ENCODE measurements at regions not wholly inside any gene's neighbourhood (a gene's known extent, or its start where the extent isn't known, plus 50 kb on each side); places are given as distances from the start of the nearest gene placed in this dataset.
"Not testable (repeated sequence)": the region's sequence is repeated elsewhere in the genome, so short reads cannot be mapped to it uniquely, and the experiment has no call there.

- intact Hi-C loops (cut with micrococcal nuclease) = loop anchor here (1.0 to 10.0 kb wide), 11 partner anchors 14 to 1765 kb away; a partner anchor contains a TSS
Measured at GRCh38 chr6:27132532-27133280, 114.8 kb upstream of the PRSS16 start.

- intact Hi-C loops (cut with micrococcal nuclease) = loop anchor here (1.0 to 10.0 kb wide), 7 partner anchors 13 to 1764 kb away; a partner anchor contains a TSS
Measured at GRCh38 chr6:27133281-27134227, 113.9 kb upstream of the PRSS16 start.

- intact Hi-C loops (cut with micrococcal nuclease) = loop anchor here (10.0 kb wide), 1 partner anchor 1080 kb away; a partner anchor contains a TSS
Measured at GRCh38 chr6:27135087-27135657, 112.3 kb upstream of the PRSS16 start.

- intact Hi-C loops (cut with micrococcal nuclease) = loop anchor here (10.0 kb wide), 1 partner anchor 1081 kb away; a partner anchor contains a TSS
Measured at GRCh38 chr6:27136077-27136644, 111.3 kb upstream of the PRSS16 start.

GRCh38 chr6:27136978-27137814 lies 110.3 kb upstream of the PRSS16 start:
- intact Hi-C loops (cut with micrococcal nuclease) = loop anchor here (10.0 kb wide), 1 partner anchor 1082 kb away; a partner anchor contains a TSS

- intact Hi-C loops (cut with micrococcal nuclease) = loop anchor here (10.0 kb wide), 1 partner anchor 1084 kb away; a partner anchor contains a TSS
Measured at GRCh38 chr6:27138406-27138805, 109.1 kb upstream of the PRSS16 start.

- intact Hi-C loops (cut with micrococcal nuclease) = loop anchor here (10.0 kb wide), 1 partner anchor 1084 kb away; a partner anchor contains a TSS
Measured at GRCh38 chr6:27138837-27139755, 108.4 kb upstream of the PRSS16 start.

GRCh38 chr6:27139756-27140579 lies 107.5 kb upstream of the PRSS16 start:
- intact Hi-C loops (cut with micrococcal nuclease) = loop anchor here (10.0 kb wide), 1 partner anchor 1085 kb away; a partner anchor contains a TSS

- intact Hi-C loops (cut with micrococcal nuclease) = no loop called here
Measured at GRCh38 chr6:27140999-27141528, 106.4 kb upstream of the PRSS16 start.

- intact Hi-C loops (cut with micrococcal nuclease) = no loop called here
Measured at GRCh38 chr6:27141529-27142015, 105.9 kb upstream of the PRSS16 start.

- intact Hi-C loops (cut with micrococcal nuclease) = not testable (repeated sequence)
Measured at GRCh38 chr6:27143020-27143388, 104.5 kb upstream of the PRSS16 start.

- intact Hi-C loops (cut with micrococcal nuclease) = no loop called here
Measured at GRCh38 chr6:27143474-27144026, 104.0 kb upstream of the PRSS16 start.

- intact Hi-C loops (cut with micrococcal nuclease) = loop anchor here (5.0 kb wide), 4 partner anchors 663 to 1112 kb away; a partner anchor contains a TSS
Measured at GRCh38 chr6:27144740-27145079, 102.8 kb upstream of the PRSS16 start.

- intact Hi-C loops (cut with micrococcal nuclease) = loop anchor here (1.0 to 5.0 kb wide), 6 partner anchors 13 to 1114 kb away; a partner anchor contains a TSS
Measured at GRCh38 chr6:27145731-27146455, 101.6 kb upstream of the PRSS16 start.

- intact Hi-C loops (cut with micrococcal nuclease) = loop anchor here (1.0 to 5.0 kb wide), 6 partner anchors 13 to 1114 kb away; a partner anchor contains a TSS
Measured at GRCh38 chr6:27146456-27146705, 101.1 kb upstream of the PRSS16 start.

GRCh38 chr6:27146706-27147505 lies 100.6 kb upstream of the PRSS16 start:
- intact Hi-C loops (cut with micrococcal nuclease) = loop anchor here (1.0 to 5.0 kb wide), 8 partner anchors 14 to 1115 kb away; a partner anchor contains a TSS

Data from T-helper 2 cell treated with Interferon-gamma antibody and Interleukin-4, amounts not matched to agents 100 ng/mL and 5 ng/mL, for 36 hours (primary cell).